HCT116 (cell line): ENCODE measurements at regions not wholly inside any gene's neighbourhood (a gene's known extent, or its start where the extent isn't known, plus 50 kb on each side); places are given as distances from the start of the nearest gene placed in this dataset.
A peak's percentile ranks its signal among the peaks of the same experiment; 100 is the strongest.
"Not testable (repeated sequence)": the region's sequence is repeated elsewhere in the genome, so short reads cannot be mapped to it uniquely, and the experiment has no call there.

Source experiments
- ATAC-seq: fragments of 200-7000 bp; cut with Tn5 transposase; 2 replicates; pipeline ENCODE4 v1.9.1; 2020; ENCODE audit warnings: mild to moderate bottlenecking, moderate library complexity
- BruUV-seq: library from RNA; stranded (reverse); fragments of 400-500 nt; replicated peaks from 2 replicates; lab custom pipeline; 2021; lab: Mats Ljungman, UMichigan
- CTCF ChIA-PET: fragments of 300-600 bp; sonication (Branson Sonifier 250); formaldehyde crosslinking; loops from one replicate; lab custom pipeline; 2021; ENCODE audit warnings: antibody characterized with exemption; lab: Charles Lee
- POLR2A ChIA-PET: fragments of 300-600, 350-600 bp; sonication (Branson Sonifier 250); formaldehyde crosslinking; loops from one replicate; lab custom pipeline; 2021; ENCODE audit warnings: antibody characterized with exemption; lab: Charles Lee
- RAD21 ChIA-PET, 2 experiments: fragments of 300-600 bp; sonication (Branson Sonifier 250); formaldehyde crosslinking; loops; one replicate each; lab custom pipeline; 2023; ENCODE audit warnings: low total read pairs in 2 of 2; ENCODE audit not compliant: uncharacterized antibody in 2 of 2, unreplicated experiment in 2 of 2, low non-redundant PET in 1 of 2; lab: Charles Lee
- DNase-seq: peaks from one replicate; pipeline ENCODE4 v3.0.0-alpha.2; 2010; ENCODE audit warnings: low read depth, low spot score
- H2AFZ ChIP-seq: fragments of 200-600 bp; shearing (Covaris generic), sonication (generic); 2 replicates; pipeline ENCODE4 v1.6.1; 2017; ENCODE audit warnings: low read depth, mixed run types, mixed read lengths, antibody characterized with exemption, low read length; ENCODE audit not compliant: poor library complexity, severe bottlenecking
- H3K27ac ChIP-seq: 2 replicates; pipeline ENCODE4 v1.5.1; 2012; ENCODE audit warnings: low read depth, low read length
- H3K27me3 ChIP-seq: fragments of 200-600 bp; sonication (generic); 2 replicates; pipeline ENCODE4 v1.6.1; 2016; ENCODE audit warnings: mixed run types, low read length, mixed read lengths; ENCODE audit not compliant: insufficient read depth
- H3K36me3 ChIP-seq, 2 experiments: fragments of 200-500 bp in 1 of 2; fragments of 200-600 bp in 1 of 2; sonication (Bioruptor generic) in 1 of 2; sonication (generic) in 1 of 2; 2 replicates each; pipeline versions ENCODE4 v1.5.1 to v1.6.1; 2014 to 2016; ENCODE audit warnings: low read length in 2 of 2, inconsistent platforms in 1 of 2, mixed read lengths in 1 of 2, mixed run types in 1 of 2; ENCODE audit not compliant: insufficient read depth in 2 of 2, control insufficient read depth in 1 of 2
- H3K4me1 ChIP-seq, 2 experiments: fragments of 200-600 bp in 1 of 2; sonication (generic) in 1 of 2; 2 replicates each; pipeline versions ENCODE4 v1.5.1 to v1.6.1; 2012 to 2017; ENCODE audit warnings: low read length in 2 of 2, inconsistent platforms in 1 of 2, mild to moderate bottlenecking in 1 of 2, mixed read lengths in 1 of 2, mixed run types in 1 of 2, moderate library complexity in 1 of 2; ENCODE audit not compliant: insufficient read depth in 2 of 2, control insufficient read depth in 1 of 2
- H3K4me2 ChIP-seq: fragments of 200-600 bp; sonication (generic); 2 replicates; pipeline ENCODE4 v1.6.1; 2017; ENCODE audit warnings: mixed run types, low read length, mixed read lengths
- H3K4me3 ChIP-seq, 2 experiments: fragments of 200-600 bp in 1 of 2; sonication (generic) in 1 of 2; replicated peaks in 1 of 2; 2 replicates each; pipeline ENCODE4 v1.5.1; 2011 to 2016; ENCODE audit warnings: low read length in 2 of 2, control low read depth in 1 of 2, low read depth in 1 of 2, mild to moderate bottlenecking in 1 of 2, mixed read lengths in 1 of 2, mixed run types in 1 of 2
- H3K79me2 ChIP-seq: fragments of 200-600 bp; sonication (generic); 2 replicates; pipeline ENCODE4 v1.6.1; 2017; ENCODE audit warnings: mild to moderate bottlenecking, mixed run types, low read length, moderate library complexity, mixed read lengths; ENCODE audit not compliant: insufficient read depth
- H3K9ac ChIP-seq: fragments of 200-600 bp; sonication (generic); 2 replicates; pipeline ENCODE4 v1.6.1; 2016; ENCODE audit warnings: low read length, mixed read lengths
- H3K9me2 ChIP-seq: fragments of 200-600 bp; sonication (generic), shearing (Covaris generic); 2 replicates; pipeline ENCODE4 v1.6.1; 2017; ENCODE audit warnings: mixed run types, mild to moderate bottlenecking, moderate library complexity; ENCODE audit not compliant: insufficient read depth
- H3K9me3 ChIP-seq, 2 experiments: fragments of 200-500 bp in 1 of 2; fragments of 200-600 bp in 1 of 2; sonication (Bioruptor generic) in 1 of 2; sonication (generic) in 1 of 2; 2 replicates each; pipeline ENCODE4 v1.6.1; 2014 to 2017; ENCODE audit warnings: low read length in 2 of 2, mixed read lengths in 2 of 2, inconsistent platforms in 1 of 2, low read depth in 1 of 2, mild to moderate bottlenecking in 1 of 2, mixed run types in 1 of 2, moderate library complexity in 1 of 2; ENCODE audit not compliant: control insufficient read depth in 1 of 2, insufficient read depth in 1 of 2
- H4K20me1 ChIP-seq: fragments of 200-600 bp; sonication (generic), shearing (Covaris generic); 2 replicates; pipeline ENCODE4 v1.6.1; 2017; ENCODE audit warnings: mixed run types, mild to moderate bottlenecking, moderate library complexity; ENCODE audit not compliant: insufficient read depth
- CBX3 ChIP-seq: IDR thresholded peaks from 2 replicates; pipeline ENCODE4 v1.6.1; 2012; ENCODE audit warnings: low read depth
- JUND ChIP-seq: IDR thresholded peaks from 2 replicates; pipeline ENCODE4 v1.6.1; 2012
- MAX ChIP-seq: IDR thresholded peaks from 2 replicates; pipeline ENCODE4 v1.6.1; 2012
- POLR2AphosphoS5 ChIP-seq: IDR thresholded peaks from 2 replicates; pipeline ENCODE4 v1.6.1; 2011; ENCODE audit warnings: mild to moderate bottlenecking, low read depth, low read length, moderate library complexity
- RAD21 ChIP-seq: IDR thresholded peaks from 2 replicates; pipeline ENCODE4 v1.6.1; 2012; ENCODE audit warnings: low read depth, mild to moderate bottlenecking
- SIN3A ChIP-seq: IDR thresholded peaks from 2 replicates; pipeline ENCODE4 v1.6.1; 2012; ENCODE audit warnings: low read depth
- SP1 ChIP-seq: IDR thresholded peaks from 2 replicates; pipeline ENCODE4 v1.6.1; 2012; ENCODE audit warnings: low read depth
- SRF ChIP-seq: IDR thresholded peaks from 2 replicates; pipeline ENCODE4 v1.6.1; 2012; ENCODE audit warnings: low read depth
- TCF7L2 ChIP-seq: IDR thresholded peaks from 2 replicates; pipeline ENCODE4 v1.7.0; 2011; ENCODE audit warnings: borderline replicate concordance, inconsistent platforms; ENCODE audit not compliant: insufficient read depth, insufficient read length; ENCODE audit errors: extremely low read depth
- ZNF274 ChIP-seq: fragments of 200-500 bp; sonication (Bioruptor generic); IDR thresholded peaks from 2 replicates; pipeline ENCODE4 v1.6.1; 2014; ENCODE audit warnings: mild to moderate bottlenecking, low read depth, low read length, inconsistent platforms
- intact Hi-C: fragments of 100-400 bp; cut with micrococcal nuclease; formaldehyde crosslinking; loops from 2 replicates; pipeline ENCODE4 v1.10.0; 2022

GRCh38 chr13:28573595-28574373 lies 78.9 kb upstream of the FLT1 start:
- no peaks in the 10 kb centered on the region for H3K79me2 ChIP-seq
- H3K4me3 ChIP-seq, result no peak overlapping the region
- 0 out of 2 replicates have a peak, but pooled peaks cover 7% of the 10 kb centered on the region for H3K9me2 ChIP-seq
- no peaks in the 10 kb centered on the region for H3K27me3 ChIP-seq
- H4K20me1 ChIP-seq, result no peaks in the 10 kb centered on the region
- peaks cover 7 to 22% of the 10 kb centered on the region in 2 experiments for H3K4me1 ChIP-seq
- no peaks in the 10 kb centered on the region for H3K36me3 ChIP-seq
- TF ChIP-seq RAD21 (no peak), SIN3A (no peak), ZNF274 (no peak), CBX3 (no peak)
- H3K9me3 ChIP-seq, result no peaks in the 10 kb centered on the region
- H3K27ac ChIP-seq, result no peak overlapping the region
- no peak for DNase-seq
- peak overlapping the region; percentile 85 for H2AFZ ChIP-seq
- H3K9ac ChIP-seq, result no peak overlapping the region
- ChIA-PET RAD21 (no interaction called here), CTCF (no interaction called here), POLR2A (no interaction called here)
- intact Hi-C loops, result no loop called here
- no peak for ATAC-seq
- no TSS peak for BruUV-seq
- H3K4me2 ChIP-seq, result peak overlapping the region; percentile 45; the same call in 1 of the 2 replicates

- Histone ChIP-seq H3K79me2 (no peaks in the 10 kb centered on the region), H3K4me3 (no peak overlapping the region), H3K9ac (no peak overlapping the region), H2AFZ (no peak overlapping the region), H3K27me3 (no peaks in the 10 kb centered on the region), H3K4me1 (peaks cover 7 to 22% of the 10 kb centered on the region in 2 experiments), H3K4me2 (no peak overlapping the region), H3K9me3 (no peaks in the 10 kb centered on the region), H4K20me1 (no peaks in the 10 kb centered on the region), H3K36me3 (no peaks in the 10 kb centered on the region), H3K9me2 (0 out of 2 replicates have a peak, but pooled peaks cover 7% of the 10 kb centered on the region), H3K27ac (no peak overlapping the region)
- TF ChIP-seq POLR2AphosphoS5, result no peak
- no peak for TF ChIP-seq ZNF274
- TF ChIP-seq JUND, result no peak
- TF ChIP-seq TCF7L2, result no peak
- no peak for TF ChIP-seq SRF
- TF ChIP-seq MAX, result no peak
- no peak for TF ChIP-seq SIN3A
- no peak for TF ChIP-seq SP1
- ChIA-PET POLR2A (no interaction called here), CTCF (no interaction called here), RAD21 (no interaction called here)
- intact Hi-C loops, result no loop called here
- BruUV-seq, result no TSS peak
- no peak for DNase-seq
- ATAC-seq, result no peak
These were observed 77.9 kb upstream of the FLT1 start for GRCh38 chr13:28572871-28573270.

- H3K9me2 ChIP-seq, H3K27ac ChIP-seq, ATAC-seq, CTCF ChIA-PET, BruUV-seq, DNase-seq, H3K4me2 ChIP-seq, H3K9ac ChIP-seq, H4K20me1 ChIP-seq, H3K4me3 ChIP-seq, H2AFZ ChIP-seq, H3K27me3 ChIP-seq, intact Hi-C loops, H3K36me3 ChIP-seq, H3K9me3 ChIP-seq, RAD21 ChIA-PET, H3K79me2 ChIP-seq, POLR2A ChIA-PET: not testable (repeated sequence)
- peaks cover 7 to 20% of the 10 kb centered on the region in 2 experiments for H3K4me1 ChIP-seq
These were observed 75.4 kb upstream of the FLT1 start for GRCh38 chr13:28570356-28570755.
